Heart left ventricle (tissue), 16 donors: ENCODE measurements at regions not wholly inside any gene's neighbourhood (a gene's known extent, or its start where the extent isn't known, plus 50 kb on each side); places are given as distances from the start of the nearest gene placed in this dataset.

Experiments
- ATAC-seq, 4 donors: fragments of 200-7000 bp; cut with Tn5 transposase; one replicate each; pipeline ENCODE4 v1.9.1; 2020 to 2022; ENCODE audit warnings: moderate library complexity in 4 of 4, mild to moderate bottlenecking in 3 of 4, moderate number of reproducible peaks in 1 of 4
- DNase-seq, 5 donors: peaks; one replicate each; pipeline ENCODE4 v3.0.0-alpha.2; 2020
- H3K27ac ChIP-seq, 12 donors: fragments of 200-600 bp; sonication (generic) in 4 of 12; one replicate each; pipeline versions ENCODE4 v1.5.0 to v1.8.0; 2016 to 2022; ENCODE audit warnings: mild to moderate bottlenecking in 2 of 12
- H3K27me3 ChIP-seq, 9 donors: fragments of 200-600 bp; sonication (generic) in 2 of 9; one replicate each; pipeline versions ENCODE4 v1.5.1 to v1.8.0; 2016 to 2022; ENCODE audit warnings: mild to moderate bottlenecking in 3 of 9
- H3K36me3 ChIP-seq, 9 donors: fragments of 200-600 bp; sonication (generic) in 2 of 9; one replicate each; pipeline versions ENCODE4 v1.5.0 to v1.8.0; 2018 to 2022; ENCODE audit warnings: mild to moderate bottlenecking in 2 of 9
- H3K4me1 ChIP-seq, 12 donors: fragments of 200-600 bp; sonication (generic) in 4 of 12; one replicate each; pipeline versions ENCODE4 v1.5.0 to v1.8.0; 2016 to 2022; ENCODE audit warnings: mild to moderate bottlenecking in 3 of 12
- H3K4me3 ChIP-seq, 12 donors: fragments of 200-600 bp; sonication (generic) in 4 of 12; one replicate each; pipeline versions ENCODE4 v1.5.0 to v1.8.0; 2017 to 2022; ENCODE audit warnings: mild to moderate bottlenecking in 9 of 12, moderate library complexity in 4 of 12
- H3K9me3 ChIP-seq, 12 donors: fragments of 200-600 bp; sonication (generic) in 4 of 12; one replicate each; pipeline versions ENCODE4 v1.5.0 to v1.8.0; 2016 to 2022; ENCODE audit warnings: mild to moderate bottlenecking in 1 of 12
- CTCF ChIP-seq, 12 donors: fragments of 200-600 bp; sonication (generic) in 4 of 12; IDR thresholded peaks; one replicate each; pipeline versions ENCODE4 v1.5.0 to v1.8.0; 2018 to 2022; ENCODE audit warnings: antibody characterized with exemption in 12 of 12, mild to moderate bottlenecking in 5 of 12
- POLR2A ChIP-seq, 2 donors: fragments of 450-650 bp; IDR thresholded peaks; one replicate each; pipeline ENCODE4 v1.6.1; 2017; ENCODE audit warnings: antibody characterized with exemption in 2 of 2, mild to moderate bottlenecking in 2 of 2, moderate library complexity in 2 of 2
- WGBS, 4 donors: extraction: QIAGEN DNeasy Blood & Tissue Kit in 2 of 4; methylation state at CpG; one replicate each; pipeline versions ENCODE4 v1.1.5 to v1.1.7; 2013 to 2018; 5-methylcytosine and 5-hydroxymethylcytosine counted together
- intact Hi-C, 10 donors: fragments of 100-400 bp; cut with DNase I; formaldehyde crosslinking; loops; one replicate each; pipeline versions ENCODE4 v1.11.1 to v1.14.2; 2022
- donor health status: ischemic (EF 13 %, LVEDD 7.1; RV severe dilation, severe dysfunction).
- donor health status: healthy with polysubstance abuse.
- donor health status: DM: no; HTN: yes; CAD: no.
- donor health status: DM: no; HTN: no; CAD: no.
- donor health status: ischemic (EF 25% LVEDD 6.9; RV normal size, moderate dysfunction).
- donor health status: ischemic (EF 25% LVEDD 5.7; RV mildly dilated, moderate dysfunction).
- donor health status: healthy.
- donor health status: DM: yes; HTN: yes; CAD: no.
- donor health status: ischemic (EF 35%, LVEDD 5.7; RV mildly dilated, moderate dysfunction).
- donor health status: nonischemic (EF 11% LVEDD 7.7; RV severe dilation, severe dysfunction).
- donor health status: DM: yes; HTN: yes; CAD: no.
- donor health status: PGD.
- donor health status: ischemic (EF 29% LVEDD 5.4; RV normal size, mild dysfunction).
- donor health status: nonischemic (EF 23%, LVEDD 6.1; RV moderate dilation, normal function).

- Histone ChIP-seq H3K27ac (no peak overlapping the region), H3K4me3 (no peak overlapping the region), H3K27me3 (peaks cover 0 to 37% (median 6%) of the 10 kb centered on the region in 9 donors), H3K4me1 (no peaks in the 10 kb centered on the region), H3K9me3 (no peaks in the 10 kb centered on the region), H3K36me3 (no peaks in the 10 kb centered on the region)
- no peak for TF ChIP-seq CTCF (IDR thresholded peaks at IDR 0.05)
- 87 to 89% (median 87%) methylated on average over 6 of the region's 6 CpGs for WGBS, 4 donors
- intact Hi-C loops = no loop called here
- no peak for ATAC-seq
- no peak for DNase-seq
These were observed 128.5 kb downstream of the SPP2 start for GRCh38 chr2:234179031-234179363.

GRCh38 chr2:234178330-234179030 is 128.0 kb downstream of the SPP2 start:
- Histone ChIP-seq H3K27me3 (peaks cover 0 to 40% (median 6%) of the 10 kb centered on the region in 9 donors), H3K4me1 (no peaks in the 10 kb centered on the region), H3K27ac (no peak overlapping the region), H3K9me3 (no peaks in the 10 kb centered on the region), H3K4me3 (no peak overlapping the region), H3K36me3 (no peaks in the 10 kb centered on the region)
- WGBS, 4 donors = 21 to 32% (median 29%) methylated on average over 10 of the region's 10 CpGs
- ATAC-seq = no peak
- DNase-seq = no peak
- TF ChIP-seq CTCF (IDR thresholded peaks at IDR 0.05) (no peak), POLR2A (IDR thresholded peaks at IDR 0.05) (no peak)
- intact Hi-C loops = no loop called here

- Histone ChIP-seq H3K9me3 (no peaks in the 10 kb centered on the region), H3K27ac (no peak overlapping the region), H3K27me3 (peaks cover 0 to 40% (median 2%) of the 10 kb centered on the region in 9 donors), H3K4me3 (no peak overlapping the region), H3K36me3 (no peaks in the 10 kb centered on the region), H3K4me1 (peaks cover 0 to 5% (median 0%) of the 10 kb centered on the region in 12 donors)
- intact Hi-C loops = no loop called here
- ATAC-seq (no peak), DNase-seq (no peak)
- WGBS, 4 donors = 93 to 99% (median 93%) methylated on average over 6 of the region's 6 CpGs
- no peak for TF ChIP-seq POLR2A (IDR thresholded peaks at IDR 0.05)
- no peak for TF ChIP-seq CTCF (IDR thresholded peaks at IDR 0.05)
These were observed 125.1 kb downstream of the SPP2 start for GRCh38 chr2:234175649-234176048.

GRCh38 chr2:234174742-234175141 is 124.2 kb downstream of the SPP2 start:
- H3K4me3 ChIP-seq = no peak overlapping the region
- ATAC-seq (no peak), DNase-seq (no peak)
- intact Hi-C loops = no loop called here
- TF ChIP-seq POLR2A (IDR thresholded peaks at IDR 0.05) (no peak), CTCF (IDR thresholded peaks at IDR 0.05) (no peak)
- no peaks in the 10 kb centered on the region for H3K36me3 ChIP-seq
- no peaks in the 10 kb centered on the region for H3K9me3 ChIP-seq
- WGBS, 4 donors = 92 to 96% (median 95%) methylated on average over 5 of the region's 5 CpGs
- H3K4me1 ChIP-seq = peaks cover 0 to 5% (median 0%) of the 10 kb centered on the region in 12 donors
- peaks cover 0 to 39% (median 0%) of the 10 kb centered on the region in 9 donors for H3K27me3 ChIP-seq
- no peak overlapping the region for H3K27ac ChIP-seq
